ENCODE measurements at regions not wholly inside any gene's neighbourhood (a gene's known extent, or its start where the extent isn't known, plus 50 kb on each side); places are given as distances from the start of the nearest gene placed in this dataset.

DNA sequence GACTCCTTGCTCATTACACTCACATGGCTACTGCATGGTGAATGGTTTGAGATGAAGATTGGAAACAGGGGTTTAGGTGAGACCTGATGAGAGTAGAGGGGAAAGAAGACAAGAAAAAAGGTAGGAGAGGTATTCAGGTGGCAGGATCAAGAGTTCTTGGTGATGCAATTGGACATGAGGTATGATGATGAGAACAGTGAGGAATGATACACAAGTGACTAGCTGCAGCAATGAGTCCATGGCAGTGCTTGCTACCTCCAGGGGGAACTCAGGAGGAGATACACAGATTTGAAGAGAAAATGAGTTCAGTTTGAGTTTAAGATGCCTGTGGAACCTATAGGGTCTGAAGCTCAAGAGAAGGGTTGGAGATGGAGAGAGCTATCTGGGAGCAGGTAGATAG is 62.1 kb upstream of the NFE2L2 start:
- Histone ChIP-seq H3K4me3 (no peak overlapping the region), H3K27me3 (replicated peaks in 1 of 2; ENCODE audit: control insufficient read depth in 2 of 2, insufficient read depth in 2 of 2, low read length in 1 of 2) (no peaks in the 10 kb centered on the region), H3K9ac (ENCODE audit: control insufficient read depth, insufficient read depth, low read length) (no peak overlapping the region), H4K20me1 (ENCODE audit: control insufficient read depth, insufficient read depth) (no peaks in the 10 kb centered on the region), H2AFZ (ENCODE audit: control insufficient read depth, low read depth, low read length) (no peak overlapping the region), H3K79me2 (ENCODE audit: control insufficient read depth, insufficient read depth, low read length) (no peaks in the 10 kb centered on the region), H3K27ac (ENCODE audit: control insufficient read depth, insufficient read depth) (no peak overlapping the region), H3K4me1 (ENCODE audit: control insufficient read depth, insufficient read depth, low read length) (no peaks in the 10 kb centered on the region), H3K36me3 (ENCODE audit: control insufficient read depth in 2 of 2, insufficient read depth in 2 of 2, low read length in 1 of 2) (no peaks in the 10 kb centered on the region), H3K9me3 (replicated peaks; ENCODE audit: control insufficient read depth, insufficient read depth, low read length) (no peaks in the 10 kb centered on the region), H3K4me2 (ENCODE audit: control insufficient read depth, insufficient read depth) (no peak overlapping the region)
- no TSS peak for BruUV-seq (replicated peaks)
- peak; percentile 21; the same call in 1 of the 3 replicates for ATAC-seq
- RAD21 ChIA-PET (ENCODE audit: unreplicated experiment) = interaction anchor here (0.7 to 1.1 kb wide), 3 partner anchors 63 to 162 kb away, joined by 3 read pairs; no protein-coding TSS in a partner anchor
- POLR2A ChIA-PET = no interaction called here
- TF ChIP-seq, protein P1, sequence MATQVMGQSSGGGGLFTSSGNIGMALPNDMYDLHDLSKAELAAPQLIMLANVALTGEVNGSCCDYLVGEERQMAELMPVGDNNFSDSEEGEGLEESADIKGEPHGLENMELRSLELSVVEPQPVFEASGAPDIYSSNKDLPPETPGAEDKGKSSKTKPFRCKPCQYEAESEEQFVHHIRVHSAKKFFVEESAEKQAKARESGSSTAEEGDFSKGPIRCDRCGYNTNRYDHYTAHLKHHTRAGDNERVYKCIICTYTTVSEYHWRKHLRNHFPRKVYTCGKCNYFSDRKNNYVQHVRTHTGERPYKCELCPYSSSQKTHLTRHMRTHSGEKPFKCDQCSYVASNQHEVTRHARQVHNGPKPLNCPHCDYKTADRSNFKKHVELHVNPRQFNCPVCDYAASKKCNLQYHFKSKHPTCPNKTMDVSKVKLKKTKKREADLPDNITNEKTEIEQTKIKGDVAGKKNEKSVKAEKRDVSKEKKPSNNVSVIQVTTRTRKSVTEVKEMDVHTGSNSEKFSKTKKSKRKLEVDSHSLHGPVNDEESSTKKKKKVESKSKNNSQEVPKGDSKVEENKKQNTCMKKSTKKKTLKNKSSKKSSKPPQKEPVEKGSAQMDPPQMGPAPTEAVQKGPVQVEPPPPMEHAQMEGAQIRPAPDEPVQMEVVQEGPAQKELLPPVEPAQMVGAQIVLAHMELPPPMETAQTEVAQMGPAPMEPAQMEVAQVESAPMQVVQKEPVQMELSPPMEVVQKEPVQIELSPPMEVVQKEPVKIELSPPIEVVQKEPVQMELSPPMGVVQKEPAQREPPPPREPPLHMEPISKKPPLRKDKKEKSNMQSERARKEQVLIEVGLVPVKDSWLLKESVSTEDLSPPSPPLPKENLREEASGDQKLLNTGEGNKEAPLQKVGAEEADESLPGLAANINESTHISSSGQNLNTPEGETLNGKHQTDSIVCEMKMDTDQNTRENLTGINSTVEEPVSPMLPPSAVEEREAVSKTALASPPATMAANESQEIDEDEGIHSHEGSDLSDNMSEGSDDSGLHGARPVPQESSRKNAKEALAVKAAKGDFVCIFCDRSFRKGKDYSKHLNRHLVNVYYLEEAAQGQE (IDR thresholded peaks at IDR 0.05; ENCODE audit: low read depth, low read length) = no peak
- CTCF ChIA-PET = interaction anchor here (1.0 to 2.2 kb wide), 3 partner anchors 9 to 162 kb away, joined by 3 to 13 read pairs (median 4); partner anchors contain the start of gene NFE2L2
- DNase-seq (ENCODE audit: low read depth, low spot score) = no peak
- in situ Hi-C loops (cut with MboI) (loop anchor here (25.0 kb wide), 1 partner anchor 1189 kb away; the partner anchor contains the start of gene HOXD8), intact Hi-C loops (cut with micrococcal nuclease; ENCODE audit: unreplicated experiment) (no loop called here)
- SMC1A ChIA-PET (ENCODE audit: uncharacterized antibody, unreplicated experiment) = interaction anchor here (0.8 to 2.5 kb wide), 2 partner anchors 44 to 162 kb away, joined by 3 to 12 read pairs; no protein-coding TSS in a partner anchor
- no peak for FAIRE-seq

DNA sequence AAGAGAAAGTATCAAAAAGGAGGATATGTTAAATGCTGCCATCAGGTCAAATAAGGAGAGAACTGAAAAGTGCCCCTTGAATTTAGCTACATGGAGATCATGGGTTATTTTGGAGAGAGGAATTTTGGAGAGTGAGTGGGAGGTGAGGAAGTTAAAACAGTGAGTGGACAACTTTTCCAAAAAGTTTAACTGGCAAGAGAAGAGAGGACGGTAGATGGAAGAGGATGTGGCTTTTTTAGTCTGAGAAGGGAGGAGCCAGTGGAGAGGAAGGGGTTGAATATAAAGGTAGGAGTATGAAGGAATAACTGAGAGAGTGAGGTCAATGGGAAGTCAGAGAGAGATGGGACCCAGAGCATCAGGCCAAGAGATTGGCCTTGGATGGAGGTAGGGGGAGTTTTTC is 62.5 kb upstream of the NFE2L2 start:
- Histone ChIP-seq H3K27me3 (replicated peaks in 1 of 2; ENCODE audit: control insufficient read depth in 2 of 2, insufficient read depth in 2 of 2, low read length in 1 of 2) (no peaks in the 10 kb centered on the region), H3K36me3 (ENCODE audit: control insufficient read depth in 2 of 2, insufficient read depth in 2 of 2, low read length in 1 of 2) (no peaks in the 10 kb centered on the region), H4K20me1 (ENCODE audit: control insufficient read depth, insufficient read depth) (no peaks in the 10 kb centered on the region), H3K9ac (ENCODE audit: control insufficient read depth, insufficient read depth, low read length) (no peak overlapping the region), H3K4me1 (ENCODE audit: control insufficient read depth, insufficient read depth, low read length) (no peaks in the 10 kb centered on the region), H3K9me3 (replicated peaks; ENCODE audit: control insufficient read depth, insufficient read depth, low read length) (no peaks in the 10 kb centered on the region), H3K79me2 (ENCODE audit: control insufficient read depth, insufficient read depth, low read length) (no peaks in the 10 kb centered on the region), H2AFZ (ENCODE audit: control insufficient read depth, low read depth, low read length) (no peak overlapping the region), H3K27ac (ENCODE audit: control insufficient read depth, insufficient read depth) (no peak overlapping the region), H3K4me3 (no peak overlapping the region), H3K4me2 (ENCODE audit: control insufficient read depth, insufficient read depth) (no peak overlapping the region)
- CTCF ChIA-PET = interaction anchor here (1.0 to 2.2 kb wide), 2 partner anchors 8 to 162 kb away, joined by 4 to 13 read pairs; no protein-coding TSS in a partner anchor
- SMC1A ChIA-PET (ENCODE audit: uncharacterized antibody, unreplicated experiment) = interaction anchor here (0.8 to 2.5 kb wide), 2 partner anchors 45 to 163 kb away, joined by 3 to 12 read pairs; no protein-coding TSS in a partner anchor
- intact Hi-C loops (cut with micrococcal nuclease; ENCODE audit: unreplicated experiment) (no loop called here), in situ Hi-C loops (cut with MboI) (loop anchor here (25.0 kb wide), 1 partner anchor 1190 kb away; the partner anchor contains the start of gene HOXD8)
- WGBS (ENCODE audit: insufficient coverage, insufficient replicate concordance, low lambda C conversion rate, missing lambda C conversion rate) = 80% methylated on average over 1 of the region's 1 CpG
- DNase-seq (ENCODE audit: low read depth, low spot score) = no peak
- TF ChIP-seq, protein P2, sequence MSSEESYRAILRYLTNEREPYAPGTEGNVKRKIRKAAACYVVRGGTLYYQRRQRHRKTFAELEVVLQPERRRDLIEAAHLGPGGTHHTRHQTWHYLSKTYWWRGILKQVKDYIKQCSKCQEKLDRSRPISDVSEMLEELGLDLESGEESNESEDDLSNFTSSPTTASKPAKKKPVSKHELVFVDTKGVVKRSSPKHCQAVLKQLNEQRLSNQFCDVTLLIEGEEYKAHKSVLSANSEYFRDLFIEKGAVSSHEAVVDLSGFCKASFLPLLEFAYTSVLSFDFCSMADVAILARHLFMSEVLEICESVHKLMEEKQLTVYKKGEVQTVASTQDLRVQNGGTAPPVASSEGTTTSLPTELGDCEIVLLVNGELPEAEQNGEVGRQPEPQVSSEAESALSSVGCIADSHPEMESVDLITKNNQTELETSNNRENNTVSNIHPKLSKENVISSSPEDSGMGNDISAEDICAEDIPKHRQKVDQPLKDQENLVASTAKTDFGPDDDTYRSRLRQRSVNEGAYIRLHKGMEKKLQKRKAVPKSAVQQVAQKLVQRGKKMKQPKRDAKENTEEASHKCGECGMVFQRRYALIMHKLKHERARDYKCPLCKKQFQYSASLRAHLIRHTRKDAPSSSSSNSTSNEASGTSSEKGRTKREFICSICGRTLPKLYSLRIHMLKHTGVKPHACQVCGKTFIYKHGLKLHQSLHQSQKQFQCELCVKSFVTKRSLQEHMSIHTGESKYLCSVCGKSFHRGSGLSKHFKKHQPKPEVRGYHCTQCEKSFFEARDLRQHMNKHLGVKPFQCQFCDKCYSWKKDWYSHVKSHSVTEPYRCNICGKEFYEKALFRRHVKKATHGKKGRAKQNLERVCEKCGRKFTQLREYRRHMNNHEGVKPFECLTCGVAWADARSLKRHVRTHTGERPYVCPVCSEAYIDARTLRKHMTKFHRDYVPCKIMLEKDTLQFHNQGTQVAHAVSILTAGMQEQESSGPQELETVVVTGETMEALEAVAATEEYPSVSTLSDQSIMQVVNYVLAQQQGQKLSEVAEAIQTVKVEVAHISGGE (CRISPR knock-in tag; IDR thresholded peaks at IDR 0.05) = no peak
- TF ChIP-seq SREBF1 (IDR thresholded peaks at IDR 0.05; ENCODE audit: low read length) (no peak), BACH1 (IDR thresholded peaks at IDR 0.05; ENCODE audit: borderline replicate concordance) (no peak), ZNF274 (IDR thresholded peaks at IDR 0.05; ENCODE audit: insufficient read depth, insufficient read length) (no peak), CHD2 (IDR thresholded peaks at IDR 0.05; ENCODE audit: borderline replicate concordance, low read depth, low read length) (no peak), ZBED1 (IDR thresholded peaks at IDR 0.05; ENCODE audit: borderline replicate concordance) (no peak), CBFB (IDR thresholded peaks at IDR 0.05; ENCODE audit: low read depth) (no peak), POLR2AphosphoS5 (IDR thresholded peaks at IDR 0.05; ENCODE audit: low read length) (no peak), IKZF1 (conservative IDR thresholded peaks at IDR 0.05) (no peak)
- ATAC-seq = no peak
- no TSS peak for BruUV-seq (replicated peaks)
- POLR2A ChIA-PET = no interaction called here
- RAD21 ChIA-PET (ENCODE audit: unreplicated experiment) = interaction anchor here (0.7 to 1.1 kb wide), 3 partner anchors 64 to 162 kb away, joined by 3 read pairs; no protein-coding TSS in a partner anchor
- FAIRE-seq = no peak
